ENCODE measurements at regions not wholly inside any gene's neighbourhood (a gene's known extent, or its start where the extent isn't known, plus 50 kb on each side); places are given as distances from the start of the nearest gene placed in this dataset. TPM values are rescaled to one million over a fixed set of nuclear protein-coding genes. Genes with fewer than 3 reads are reported as not detected.

- DNase-seq (ENCODE audit: low spot score) (no peak), ATAC-seq (no peak)
- Mint-ChIP-seq H3K27me3 (ENCODE audit: insufficient read depth, low read depth, poor library complexity) (no peaks in the 10 kb centered on the region), H3K4me3 (no peak overlapping the region), H3K4me1 (no peaks in the 10 kb centered on the region), H3K9me3 (no peaks in the 10 kb centered on the region), H3K27ac (0 out of 2 replicates have a peak overlapping the region, but pooled peaks have one; percentile 41), H3K36me3 (ENCODE audit: low read depth) (no peaks in the 10 kb centered on the region)
- Histone ChIP-seq H3K27me3 (ENCODE audit: insufficient read depth) (no peaks in the 10 kb centered on the region), H2AFZ (no peak overlapping the region), H3K4me1 (ENCODE audit: insufficient read depth) (no peaks in the 10 kb centered on the region), H3K79me2 (replicated peaks; ENCODE audit: insufficient read depth) (no peaks in the 10 kb centered on the region), H3F3A (replicated peaks; ENCODE audit: low read depth) (no peaks in the 10 kb centered on the region), H3K4me2 (no peak overlapping the region), H4K20me1 (replicated peaks; ENCODE audit: insufficient read depth) (no peaks in the 10 kb centered on the region), H3K27ac (ENCODE audit: low read depth) (no peak overlapping the region), H3K36me3 (ENCODE audit: insufficient read depth) (no peaks in the 10 kb centered on the region), H3K4me3 (no peak overlapping the region), H3K9me2 (ENCODE audit: insufficient read depth) (no peaks in the 10 kb centered on the region)
- no peak for TF ChIP-seq STAT1 (IDR thresholded peaks at IDR 0.05; ENCODE audit: unreplicated experiment)
Observed at GRCh38 chr4:115165503-115165902, 52.1 kb upstream of the NDST4 start.

MicroRNA genes in the stretch of these regions (microRNA counts, 767-probe panel; counts per million panel counts)
- microRNA hsa-miR-1973 = not detected

Small RNA genes in the stretch of these regions (small RNA-seq; reads per million reads assigned to genes)
- gene RNU6-119P (ENCODE audit: low replicate concordance) = not detected

Measured in GM23338 (cell line).